HUES48 (cell line): ENCODE measurements at regions not wholly inside any gene's neighbourhood (a gene's known extent, or its start where the extent isn't known, plus 50 kb on each side); places are given as distances from the start of the nearest gene placed in this dataset.
"Not testable (repeated sequence)": the region's sequence is repeated elsewhere in the genome, so short reads cannot be mapped to it uniquely, and the experiment has no call there.

Experiments used
- H3K27ac ChIP-seq: one replicate; pipeline ENCODE4 v1.7.0; 2013; ENCODE audit warnings: low read depth, low read length, inconsistent platforms
- H3K27me3 ChIP-seq: 2 replicates; pipeline ENCODE4 v1.6.1; 2013; ENCODE audit warnings: mild to moderate bottlenecking, low read length; ENCODE audit not compliant: control insufficient read depth, insufficient read depth
- H3K36me3 ChIP-seq: 2 replicates; pipeline ENCODE4 v1.6.1; 2013; ENCODE audit warnings: low read length; ENCODE audit not compliant: control insufficient read depth, insufficient read depth
- H3K4me1 ChIP-seq: 2 replicates; pipeline ENCODE4 v1.6.1; 2013; ENCODE audit warnings: mild to moderate bottlenecking, low read length; ENCODE audit not compliant: control insufficient read depth, insufficient read depth
- H3K4me3 ChIP-seq: 2 replicates; pipeline ENCODE4 v1.5.1; 2013; ENCODE audit warnings: mild to moderate bottlenecking, low read depth, low read length
- H3K9ac ChIP-seq: 2 replicates; pipeline ENCODE4 v1.6.1; 2013; ENCODE audit warnings: mild to moderate bottlenecking, low read depth, low read length, moderate library complexity
- H3K9me3 ChIP-seq: 2 replicates; pipeline ENCODE4 v1.6.1; 2013; ENCODE audit warnings: low read length; ENCODE audit not compliant: control insufficient read depth, insufficient read depth

DNA sequence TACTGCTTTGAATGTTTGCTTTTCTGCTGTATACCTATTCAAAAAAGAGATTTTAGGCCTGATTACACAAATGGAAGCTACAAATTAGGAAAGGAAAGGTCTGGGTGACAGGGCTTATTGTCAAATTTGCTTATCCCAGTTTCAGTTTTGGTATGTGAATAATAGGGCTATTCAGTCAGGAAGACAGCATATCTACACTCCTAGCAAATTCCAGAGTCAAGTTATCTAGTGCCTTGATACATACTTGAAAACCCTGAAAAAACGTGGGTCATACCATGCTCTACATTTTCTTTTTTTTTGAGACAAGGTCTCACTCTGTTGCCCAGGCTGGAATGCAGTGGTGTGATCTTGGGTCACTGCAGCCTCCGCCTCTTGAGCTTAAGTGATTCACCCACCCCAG lies 59.2 kb upstream of the CCDC180 start:
- H3K4me3 ChIP-seq, H3K9ac ChIP-seq, H3K27ac ChIP-seq, H3K4me1 ChIP-seq, H3K36me3 ChIP-seq, H3K27me3 ChIP-seq, H3K9me3 ChIP-seq: not testable (repeated sequence)

DNA sequence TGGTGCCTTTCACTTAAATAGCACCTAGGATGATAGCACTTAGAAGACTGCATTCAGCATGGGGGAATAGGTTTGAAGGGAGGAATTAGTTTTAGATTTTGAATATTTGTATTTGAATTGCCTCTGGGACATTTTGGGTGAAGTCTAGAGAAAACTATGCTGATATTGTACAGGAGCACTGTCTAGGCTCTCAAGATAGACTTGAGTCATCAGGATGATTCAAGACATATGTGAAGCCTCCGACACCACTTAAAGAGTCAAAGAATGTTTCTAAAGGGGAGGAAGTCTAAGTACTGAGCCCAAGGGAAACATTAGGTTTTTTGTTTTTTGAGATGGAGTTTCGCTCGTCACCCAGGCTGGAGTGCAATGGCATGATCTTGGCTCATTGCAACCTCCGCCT lies 63.9 kb upstream of the CCDC180 start:
- H3K27me3 ChIP-seq: no peaks in the 10 kb centered on the region
- H3K36me3 ChIP-seq: no peaks in the 10 kb centered on the region
- H3K4me1 ChIP-seq: no peaks in the 10 kb centered on the region; the same call in 1 of the 2 replicates
- H3K27ac ChIP-seq: no peak overlapping the region
- H3K4me3 ChIP-seq: no peak overlapping the region
- no peak overlapping the region for H3K9ac ChIP-seq
- H3K9me3 ChIP-seq: no peaks in the 10 kb centered on the region

DNA sequence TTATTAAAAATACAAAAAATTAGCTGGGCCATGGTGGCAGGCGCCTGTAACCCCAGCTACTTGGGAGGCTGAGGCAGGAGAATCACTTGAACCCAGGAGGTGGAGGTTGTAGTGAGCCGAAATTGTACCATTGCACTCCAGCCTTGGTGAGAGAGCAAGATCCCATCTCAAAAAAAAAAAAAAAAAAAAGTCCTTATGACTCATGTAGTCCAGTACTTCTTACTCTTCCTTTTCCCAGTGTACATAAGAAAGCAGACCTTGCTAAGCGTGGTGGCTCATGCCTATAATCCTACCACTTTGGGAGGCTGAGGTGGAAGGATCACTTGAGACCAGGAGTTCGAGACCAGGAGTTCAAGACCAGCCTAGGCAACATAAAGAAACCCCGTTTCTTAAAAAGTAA lies 66.0 kb upstream of the CCDC180 start:
- H3K4me3 ChIP-seq, H3K36me3 ChIP-seq, H3K27me3 ChIP-seq, H3K27ac ChIP-seq, H3K4me1 ChIP-seq, H3K9me3 ChIP-seq, H3K9ac ChIP-seq: not testable (repeated sequence)

DNA sequence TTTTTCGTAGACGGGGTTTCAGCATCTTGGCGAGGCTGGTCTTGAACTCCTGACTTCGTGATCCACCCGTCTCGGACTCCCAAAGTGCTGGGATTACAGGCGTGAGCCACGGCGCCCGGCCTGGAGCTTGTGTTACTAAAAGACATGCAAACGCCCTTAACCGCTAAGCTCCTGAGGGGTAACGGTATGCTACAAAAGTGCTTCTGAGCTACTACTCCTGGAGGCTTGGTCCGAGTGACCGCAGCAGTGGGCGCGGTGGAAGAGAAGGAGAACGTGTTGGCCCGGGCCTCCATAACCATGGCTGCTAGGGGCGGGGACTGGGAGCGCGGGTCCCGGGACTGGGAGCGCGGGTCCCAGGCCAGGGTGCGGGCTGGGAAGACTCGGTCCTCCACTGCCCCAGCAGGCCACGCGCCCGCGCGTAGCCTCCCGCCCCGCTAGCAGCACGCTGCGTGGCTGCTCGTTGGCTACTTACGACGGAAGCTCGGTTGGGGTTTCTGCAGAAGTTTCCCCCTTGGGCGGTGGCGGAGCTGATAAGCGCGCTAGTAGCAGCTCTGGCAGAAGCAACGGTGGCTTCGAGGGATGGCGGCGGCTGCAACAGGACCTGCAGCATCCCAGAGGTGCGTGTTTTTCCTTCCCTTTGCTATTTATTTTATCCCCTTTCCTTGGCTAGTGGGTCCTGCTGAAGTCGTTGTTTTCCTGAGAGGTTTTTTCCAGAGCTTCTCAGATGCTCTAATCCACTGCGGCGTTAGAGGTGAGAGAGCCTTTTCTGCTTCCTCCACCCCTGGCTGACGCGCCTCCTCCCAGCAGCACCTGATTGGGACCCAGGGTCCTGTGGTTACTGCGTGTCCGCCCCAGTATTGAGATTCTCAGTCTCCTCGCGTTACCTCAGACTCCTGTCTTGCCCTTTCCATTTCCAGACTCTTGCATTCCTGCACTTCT lies 69.2 kb upstream of the CCDC180 start:
- Histone ChIP-seq H3K27ac (peak overlapping the region; percentile 90), H3K36me3 (0 out of 2 replicates have a peak, but pooled peaks cover 3% of the 10 kb centered on the region), H3K4me1 (peaks cover 3% of the 10 kb centered on the region; the same call in 1 of the 2 replicates), H3K4me3 (peak overlapping the region; percentile 82), H3K9ac (peak overlapping the region; percentile 55), H3K9me3 (no peaks in the 10 kb centered on the region), H3K27me3 (no peaks in the 10 kb centered on the region)

DNA sequence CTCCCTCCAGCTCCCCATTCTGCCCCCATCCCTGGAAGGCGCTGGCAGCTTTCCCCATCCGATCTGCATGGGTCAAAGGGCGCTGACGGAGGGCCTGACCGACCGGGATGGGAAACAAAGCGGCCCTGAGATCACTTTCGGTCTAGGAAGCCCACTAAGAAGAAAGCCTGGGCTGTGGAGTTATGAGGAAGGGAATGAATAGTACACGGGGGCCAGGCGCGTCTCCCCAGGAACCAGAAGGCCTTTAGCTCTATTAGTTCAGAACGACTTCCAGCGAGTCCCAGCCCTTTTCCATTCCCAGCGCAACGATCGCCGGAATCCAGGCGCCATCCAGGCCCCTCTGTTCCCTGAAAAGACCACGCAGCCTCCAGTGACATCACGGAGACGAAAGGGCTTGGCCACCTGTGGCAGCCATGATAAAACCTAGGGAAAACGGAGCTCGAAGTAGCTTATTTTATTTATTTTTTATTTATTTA lies 70.1 kb upstream of the CCDC180 start:
- H3K27ac ChIP-seq: peak overlapping the region; percentile 75
- no peaks in the 10 kb centered on the region for H3K27me3 ChIP-seq
- peak overlapping the region; percentile 74 for H3K9ac ChIP-seq
- no peaks in the 10 kb centered on the region for H3K9me3 ChIP-seq
- peak overlapping the region; percentile 82 for H3K4me3 ChIP-seq
- peaks cover 3% of the 10 kb centered on the region; the same call in 1 of the 2 replicates for H3K4me1 ChIP-seq
- H3K36me3 ChIP-seq: 0 out of 2 replicates have a peak, but pooled peaks cover 3% of the 10 kb centered on the region

DNA sequence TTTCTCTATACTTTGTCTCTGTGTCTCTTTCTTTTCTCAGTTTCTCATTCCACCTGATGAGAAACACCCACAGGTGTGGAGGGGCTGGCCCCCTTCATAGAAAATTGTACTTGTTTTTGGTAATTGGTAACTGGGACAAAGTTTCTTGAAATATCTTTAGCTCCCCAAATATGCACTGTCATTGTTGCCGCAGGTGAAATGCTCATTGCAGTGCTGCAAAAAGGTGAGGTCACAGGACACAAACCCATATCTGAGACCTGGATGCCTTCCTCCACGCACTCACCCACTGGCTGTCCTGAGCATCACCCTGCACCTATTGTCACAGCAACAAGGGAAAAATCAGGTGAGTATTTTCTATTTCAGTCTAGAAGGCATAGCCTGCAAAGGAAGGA lies 74.5 kb upstream of the CCDC180 start:
- not testable (repeated sequence) for H3K9ac ChIP-seq, H3K4me1 ChIP-seq, H3K9me3 ChIP-seq, H3K27ac ChIP-seq, H3K27me3 ChIP-seq, H3K4me3 ChIP-seq, H3K36me3 ChIP-seq

DNA sequence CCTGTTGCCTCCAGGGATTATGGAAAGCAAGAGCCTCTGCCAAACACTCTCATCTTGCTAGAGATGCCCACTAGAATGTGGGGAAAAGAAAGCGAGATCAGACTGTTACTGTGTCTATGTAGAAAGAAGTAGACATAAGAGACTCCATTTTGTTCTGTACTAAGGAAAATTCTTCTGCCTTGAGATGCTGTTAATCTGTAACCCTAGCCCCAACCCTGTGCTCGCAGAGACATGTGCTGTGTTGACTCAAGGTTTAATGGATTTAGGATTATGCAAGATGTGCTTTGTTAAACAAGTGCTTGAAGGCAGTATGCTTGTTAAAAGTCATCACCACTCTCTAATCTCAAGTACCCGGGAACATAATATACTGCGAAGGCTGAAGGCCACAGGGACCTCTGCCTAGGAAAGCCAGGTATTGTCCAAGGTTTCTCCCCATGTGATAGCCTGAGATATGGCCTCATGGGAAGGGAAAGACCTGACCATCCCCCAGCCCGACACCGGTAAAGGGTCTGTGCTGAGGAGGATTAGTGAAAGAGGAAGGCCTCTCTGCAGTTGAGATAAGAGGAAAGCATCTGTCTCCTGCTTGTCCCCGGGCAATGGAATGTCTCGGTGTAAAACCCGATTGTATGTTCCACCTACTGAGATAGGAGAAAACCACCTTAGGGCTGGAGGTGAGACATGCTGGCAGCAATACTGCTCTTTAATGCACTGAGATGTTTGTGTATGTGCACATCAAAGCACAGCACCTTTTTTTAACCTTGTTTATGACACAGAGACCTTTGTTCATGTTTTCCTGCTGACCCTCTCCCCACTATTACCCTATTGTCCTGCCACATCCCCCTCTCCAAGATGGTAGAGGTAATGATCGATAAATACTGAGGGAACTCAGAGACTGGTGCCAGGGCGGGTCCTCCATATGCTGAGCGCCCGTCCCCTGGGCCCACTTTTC lies 75.1 kb upstream of the CCDC180 start:
- peak overlapping the region; percentile 51 for H3K27ac ChIP-seq
- H3K36me3 ChIP-seq, H3K4me3 ChIP-seq, H3K27me3 ChIP-seq, H3K4me1 ChIP-seq, H3K9me3 ChIP-seq, H3K9ac ChIP-seq: not testable (repeated sequence)

DNA sequence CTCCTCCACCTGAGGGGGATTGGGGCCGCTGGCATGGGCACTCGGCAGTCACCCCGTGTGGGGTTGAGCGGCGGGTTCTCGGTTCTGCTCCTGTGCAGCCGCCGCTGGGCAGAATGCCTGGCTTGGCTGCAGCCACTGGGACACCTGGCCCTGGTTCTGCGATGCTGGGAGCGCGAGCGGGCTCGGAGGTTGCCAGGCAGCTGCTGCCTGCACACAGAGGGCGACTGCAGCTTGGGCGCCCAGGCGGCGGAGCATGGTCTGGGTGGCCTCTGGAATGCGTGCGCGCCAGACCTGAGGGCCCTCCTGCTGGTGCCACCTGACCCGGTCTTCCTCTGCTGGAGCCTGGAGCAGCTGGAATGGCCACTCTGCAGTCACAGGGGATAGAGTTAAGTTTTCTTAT lies 85.1 kb upstream of the CCDC180 start:
- H3K27ac ChIP-seq: peak overlapping the region; percentile 93
- H3K9me3 ChIP-seq, H3K36me3 ChIP-seq, H3K27me3 ChIP-seq, H3K4me1 ChIP-seq: not testable (repeated sequence)
- peak overlapping the region; percentile 90 for H3K4me3 ChIP-seq
- peak overlapping the region; percentile 94 for H3K9ac ChIP-seq

DNA sequence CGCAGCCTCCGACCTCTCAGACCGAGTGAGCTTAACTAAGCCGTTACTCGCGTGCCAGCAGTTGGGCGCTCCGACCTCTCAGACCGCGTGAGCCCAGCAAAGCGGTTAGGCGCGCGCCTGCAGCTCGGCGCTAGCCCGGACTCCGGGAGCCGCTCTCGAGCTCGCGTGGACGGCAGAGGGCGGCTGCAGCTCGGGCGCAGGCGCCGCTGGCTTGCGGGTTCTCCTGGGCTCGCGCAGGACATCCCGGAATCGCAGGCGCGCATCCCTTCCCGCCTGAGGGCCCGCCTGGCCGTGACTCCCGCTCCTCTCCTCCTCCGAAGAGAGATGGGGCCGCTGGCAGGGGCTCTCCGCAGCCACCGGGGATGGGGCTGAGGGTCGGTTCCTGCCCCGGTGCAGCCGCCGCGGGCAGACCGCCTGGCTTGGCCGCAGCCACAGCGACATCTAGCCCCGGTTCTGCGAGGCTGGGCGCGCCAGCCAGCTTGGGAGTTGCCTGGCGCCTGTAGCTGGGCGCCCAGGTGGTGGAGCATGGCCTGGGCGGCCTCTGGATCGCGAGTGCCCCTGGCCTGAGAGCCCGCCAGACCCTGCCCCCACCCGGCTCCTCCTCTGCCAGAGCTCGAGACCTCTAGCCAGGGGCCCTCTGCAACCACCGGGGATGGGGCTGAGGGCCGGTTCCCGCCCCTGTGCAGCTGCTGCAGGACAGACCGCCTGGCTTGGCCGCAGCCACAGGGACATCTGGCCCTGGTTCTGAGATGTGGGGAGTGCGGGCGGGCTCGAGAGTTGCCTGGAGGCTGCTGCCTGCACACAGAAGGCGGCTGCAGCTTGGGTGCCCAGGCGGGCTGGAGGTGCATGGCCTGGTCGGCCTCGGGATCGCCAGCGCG lies 85.7 kb upstream of the CCDC180 start:
- H3K9ac ChIP-seq: peak overlapping the region; percentile 94
- not testable (repeated sequence) for H3K36me3 ChIP-seq, H3K9me3 ChIP-seq, H3K27me3 ChIP-seq, H3K4me1 ChIP-seq
- H3K27ac ChIP-seq: peak overlapping the region; percentile 93
- peak overlapping the region; percentile 90 for H3K4me3 ChIP-seq

DNA sequence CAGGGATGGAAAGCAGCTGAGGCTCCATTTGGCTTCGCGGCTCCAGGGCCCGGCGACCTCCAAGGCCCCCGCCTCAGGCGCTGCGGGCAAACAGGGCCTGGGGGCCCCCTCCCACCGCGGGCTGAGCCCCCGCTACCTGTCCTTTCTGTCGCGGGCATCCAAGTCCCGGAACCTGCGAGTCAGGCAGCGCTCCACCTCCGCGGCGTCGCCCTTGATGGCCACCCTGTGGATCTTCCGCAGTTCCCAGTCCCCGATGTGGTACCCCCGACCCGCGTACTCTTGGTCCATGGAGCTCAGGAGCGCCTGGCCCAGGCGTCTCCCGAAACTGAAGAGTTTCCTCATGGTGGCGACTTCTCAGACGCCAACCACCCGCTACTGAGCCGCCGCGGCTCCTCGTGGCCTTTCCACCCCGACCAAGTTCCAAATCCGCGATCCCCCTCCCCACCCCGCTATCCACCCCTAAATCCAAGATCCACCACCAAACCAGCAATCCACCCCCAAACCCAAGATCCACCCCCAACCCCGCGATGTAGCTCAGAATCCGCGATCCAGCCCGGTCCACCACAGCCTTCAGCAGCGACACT lies 86.5 kb upstream of the CCDC180 start:
- Histone ChIP-seq H3K9ac (peak overlapping the region; percentile 94), H3K4me1 (peaks cover 8% of the 10 kb centered on the region), H3K4me3 (peak overlapping the region; percentile 90), H3K27ac (peak overlapping the region; percentile 93), H3K27me3 (no peaks in the 10 kb centered on the region), H3K9me3 (no peaks in the 10 kb centered on the region), H3K36me3 (no peaks in the 10 kb centered on the region)
